PFSK-1 (cell line): ENCODE measurements at regions not wholly inside any gene's neighbourhood (a gene's known extent, or its start where the extent isn't known, plus 50 kb on each side); places are given as distances from the start of the nearest gene placed in this dataset.

Source experiments
- FOXP2 ChIP-seq: optimal IDR thresholded peaks from 2 replicates; pipeline ENCODE3; 2011; ENCODE audit warnings: borderline replicate concordance, control low read depth, inconsistent platforms; ENCODE audit not compliant: insufficient read depth; ENCODE audit errors: extremely low read length, extremely low read depth
- POLR2AphosphoS5 ChIP-seq: IDR thresholded peaks from 2 replicates; pipeline ENCODE4 v1.6.1; 2012; ENCODE audit warnings: low read depth, mild to moderate bottlenecking, control low read depth, low read length, moderate library complexity
- SIN3A ChIP-seq: IDR thresholded peaks from 2 replicates; pipeline ENCODE4 v1.6.1; 2012; ENCODE audit warnings: mild to moderate bottlenecking, low read length, moderate library complexity, borderline replicate concordance; ENCODE audit not compliant: insufficient read depth
- TAF1 ChIP-seq: IDR thresholded peaks from 2 replicates; pipeline ENCODE4 v1.6.1; 2012; ENCODE audit warnings: low read length, control low read depth, borderline replicate concordance; ENCODE audit not compliant: insufficient read depth
- TF ChIP-seq, protein P1 (sequence below), 2 experiments: IDR thresholded peaks; 2 replicates each; pipeline versions ENCODE4 v1.6.1 to v1.8.0; 2011 to 2012; ENCODE audit warnings: low read depth in 2 of 2, low read length in 2 of 2, control low read depth in 1 of 2, inconsistent platforms in 1 of 2, mild to moderate bottlenecking in 1 of 2, moderate library complexity in 1 of 2; ENCODE audit not compliant: insufficient read depth in 1 of 2

DNA sequence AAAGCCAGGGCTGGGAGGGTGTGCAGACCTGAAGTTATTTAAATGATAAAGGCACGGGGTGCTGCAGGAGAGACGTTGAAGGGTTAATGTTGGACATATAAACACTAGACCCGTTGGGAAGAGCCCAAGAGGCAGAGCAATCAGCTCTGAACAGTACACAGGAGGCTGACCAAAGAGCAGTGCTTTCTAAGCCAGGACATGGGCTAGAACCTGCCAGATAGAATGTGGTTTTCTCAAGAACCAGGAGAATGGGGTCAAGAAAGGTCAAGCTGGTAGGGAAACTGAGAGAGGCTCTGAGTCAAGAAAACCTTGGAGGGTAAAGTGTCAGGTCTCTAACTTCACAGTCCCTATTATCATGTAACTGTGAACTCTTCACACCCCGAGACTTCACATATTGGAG lies 143.2 kb upstream of the EEA1 start:
- TF ChIP-seq POLR2AphosphoS5, result no peak

DNA sequence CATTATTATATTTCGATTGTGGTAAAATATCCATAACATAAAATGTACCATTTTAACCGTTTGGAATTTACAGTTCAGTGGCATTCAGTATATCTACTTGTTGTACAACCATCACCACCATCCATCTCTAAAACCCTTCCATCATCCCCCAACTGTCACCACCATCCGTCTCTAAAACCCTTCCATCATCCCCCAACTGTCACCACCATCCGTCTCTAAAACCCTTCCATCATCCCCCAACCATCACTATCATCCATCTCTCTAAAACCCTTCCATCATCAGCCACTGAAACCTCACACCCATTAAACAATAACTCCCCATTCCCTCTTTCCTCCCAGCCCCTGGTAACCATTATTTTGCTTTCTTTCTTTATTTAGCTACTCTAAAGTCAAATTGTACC lies 144.2 kb upstream of the EEA1 start:
- TF ChIP-seq SIN3A (no peak), FOXP2 (no peak), TAF1 (no peak), POLR2AphosphoS5 (no peak)
- TF ChIP-seq, protein P1, sequence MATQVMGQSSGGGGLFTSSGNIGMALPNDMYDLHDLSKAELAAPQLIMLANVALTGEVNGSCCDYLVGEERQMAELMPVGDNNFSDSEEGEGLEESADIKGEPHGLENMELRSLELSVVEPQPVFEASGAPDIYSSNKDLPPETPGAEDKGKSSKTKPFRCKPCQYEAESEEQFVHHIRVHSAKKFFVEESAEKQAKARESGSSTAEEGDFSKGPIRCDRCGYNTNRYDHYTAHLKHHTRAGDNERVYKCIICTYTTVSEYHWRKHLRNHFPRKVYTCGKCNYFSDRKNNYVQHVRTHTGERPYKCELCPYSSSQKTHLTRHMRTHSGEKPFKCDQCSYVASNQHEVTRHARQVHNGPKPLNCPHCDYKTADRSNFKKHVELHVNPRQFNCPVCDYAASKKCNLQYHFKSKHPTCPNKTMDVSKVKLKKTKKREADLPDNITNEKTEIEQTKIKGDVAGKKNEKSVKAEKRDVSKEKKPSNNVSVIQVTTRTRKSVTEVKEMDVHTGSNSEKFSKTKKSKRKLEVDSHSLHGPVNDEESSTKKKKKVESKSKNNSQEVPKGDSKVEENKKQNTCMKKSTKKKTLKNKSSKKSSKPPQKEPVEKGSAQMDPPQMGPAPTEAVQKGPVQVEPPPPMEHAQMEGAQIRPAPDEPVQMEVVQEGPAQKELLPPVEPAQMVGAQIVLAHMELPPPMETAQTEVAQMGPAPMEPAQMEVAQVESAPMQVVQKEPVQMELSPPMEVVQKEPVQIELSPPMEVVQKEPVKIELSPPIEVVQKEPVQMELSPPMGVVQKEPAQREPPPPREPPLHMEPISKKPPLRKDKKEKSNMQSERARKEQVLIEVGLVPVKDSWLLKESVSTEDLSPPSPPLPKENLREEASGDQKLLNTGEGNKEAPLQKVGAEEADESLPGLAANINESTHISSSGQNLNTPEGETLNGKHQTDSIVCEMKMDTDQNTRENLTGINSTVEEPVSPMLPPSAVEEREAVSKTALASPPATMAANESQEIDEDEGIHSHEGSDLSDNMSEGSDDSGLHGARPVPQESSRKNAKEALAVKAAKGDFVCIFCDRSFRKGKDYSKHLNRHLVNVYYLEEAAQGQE (IDR thresholded peaks at IDR 0.05; ENCODE audit: insufficient read depth in 1 of 2, low read depth in 2 of 2, low read length in 2 of 2), result no peak

DNA sequence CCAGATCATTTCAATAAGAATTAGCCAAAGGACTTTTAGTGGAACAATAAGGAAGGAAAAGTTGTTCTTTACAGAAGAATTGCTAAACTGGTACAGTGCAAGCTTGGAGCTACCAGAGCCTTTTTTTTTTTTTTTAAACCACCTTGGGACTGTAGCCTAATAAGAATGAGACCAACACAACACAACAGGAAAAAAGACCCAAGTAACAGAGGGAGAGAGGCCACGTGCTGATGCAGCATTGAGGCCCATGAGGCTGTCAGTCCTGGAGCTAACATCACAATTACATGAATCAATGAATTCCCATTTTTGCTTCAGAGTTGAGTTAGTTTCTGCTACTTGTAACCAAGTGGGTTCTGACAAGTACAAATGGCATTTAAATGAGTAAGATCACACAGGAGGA lies 149.0 kb upstream of the EEA1 start:
- TF ChIP-seq TAF1, result no peak
- no peak for TF ChIP-seq POLR2AphosphoS5
- TF ChIP-seq, protein P1 (IDR thresholded peaks at IDR 0.05; ENCODE audit: insufficient read depth in 1 of 2, low read depth in 2 of 2, low read length in 2 of 2), result no peak
- no peak for TF ChIP-seq FOXP2
- no peak for TF ChIP-seq SIN3A

DNA sequence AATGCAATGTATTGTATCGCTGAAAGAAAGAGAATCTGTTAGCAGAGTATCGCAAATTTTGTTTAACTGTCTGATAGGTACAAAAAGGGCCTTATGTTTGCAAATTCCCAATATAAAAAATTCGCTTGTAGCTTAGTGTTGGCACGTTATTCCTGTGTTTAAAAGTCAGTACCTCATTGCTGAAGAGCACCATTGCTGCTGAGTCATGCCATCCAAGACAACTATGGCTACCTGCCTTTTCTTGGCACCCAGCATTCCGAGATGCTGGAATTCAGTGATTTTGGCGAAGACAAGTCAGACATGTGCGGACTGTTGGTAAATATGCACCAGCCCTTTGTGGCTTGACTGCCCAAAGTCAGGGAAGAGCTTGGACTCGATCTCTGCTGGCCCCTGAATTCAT lies 149.5 kb upstream of the EEA1 start:
- TF ChIP-seq, protein P1 (IDR thresholded peaks at IDR 0.05; ENCODE audit: insufficient read depth in 1 of 2, low read depth in 2 of 2, low read length in 2 of 2), result no peak
- TF ChIP-seq FOXP2, result no peak
- no peak for TF ChIP-seq SIN3A
- no peak for TF ChIP-seq POLR2AphosphoS5
- TF ChIP-seq TAF1, result no peak

DNA sequence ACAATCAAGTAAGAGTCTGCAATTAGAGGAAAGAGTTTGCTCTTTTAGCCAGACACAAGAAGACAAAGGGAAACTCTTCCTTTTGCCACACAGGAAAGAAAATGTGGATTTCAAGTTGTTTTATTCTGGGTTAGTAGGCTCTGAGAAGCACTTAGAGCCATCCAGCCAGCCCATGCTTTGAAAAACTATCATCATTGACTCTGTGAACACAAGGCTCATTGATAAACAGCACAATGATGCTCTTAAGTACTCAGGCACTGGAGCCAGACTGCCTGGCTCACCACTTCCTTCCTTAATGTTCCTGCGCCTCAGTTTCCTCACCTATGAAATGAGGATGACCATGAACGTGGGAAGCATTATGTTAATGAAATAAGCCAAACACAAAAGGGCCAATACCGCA lies 150.2 kb upstream of the EEA1 start:
- TF ChIP-seq POLR2AphosphoS5 (no peak), SIN3A (no peak), TAF1 (no peak), FOXP2 (no peak)
- TF ChIP-seq, protein P1 (IDR thresholded peaks at IDR 0.05; ENCODE audit: insufficient read depth in 1 of 2, low read depth in 2 of 2, low read length in 2 of 2), result no peak

DNA sequence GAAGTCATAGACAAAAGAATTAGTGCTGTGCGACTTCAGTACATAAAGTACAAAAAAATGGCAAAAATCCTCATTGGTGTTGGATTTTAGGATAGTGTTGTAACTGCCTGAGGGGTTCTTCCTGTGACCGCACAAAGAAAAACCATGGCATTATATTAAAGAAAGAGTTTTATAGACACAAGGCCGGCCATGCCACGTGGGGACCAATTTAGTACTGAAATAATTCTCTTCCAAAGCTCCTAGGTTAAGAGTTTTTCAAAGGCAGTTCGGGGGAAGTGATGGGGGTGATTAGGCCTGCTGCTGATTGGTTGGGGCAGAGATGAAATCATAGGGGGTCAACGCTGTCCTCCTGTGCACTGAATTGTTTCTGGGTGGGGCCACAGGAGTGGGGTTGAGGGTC lies 150.9 kb upstream of the EEA1 start:
- TF ChIP-seq POLR2AphosphoS5, result no peak
- TF ChIP-seq SIN3A, result no peak
- TF ChIP-seq TAF1, result no peak
- TF ChIP-seq, protein P1 (IDR thresholded peaks at IDR 0.05; ENCODE audit: insufficient read depth in 1 of 2, low read depth in 2 of 2, low read length in 2 of 2), result no peak
- TF ChIP-seq FOXP2, result no peak
